H1 (cell line): ENCODE measurements at regions not wholly inside any gene's neighbourhood (a gene's known extent, or its start where the extent isn't known, plus 50 kb on each side); places are given as distances from the start of the nearest gene placed in this dataset.

ENCODE experiments used
- CTCF ChIA-PET: fragments of 300-600 bp; sonication (Branson Sonifier 250); formaldehyde crosslinking; loops from one replicate; lab custom pipeline; 2021; ENCODE audit not compliant: partially characterized antibody; lab: Charles Lee
- POLR2A ChIA-PET: fragments of 300-600 bp; sonication (Branson Sonifier 250); formaldehyde crosslinking; loops from one replicate; lab custom pipeline; 2021; ENCODE audit warnings: inconsistent platforms; ENCODE audit not compliant: partially characterized antibody; lab: Charles Lee
- DNase-seq, 2 experiments: peaks; one replicate each; pipeline versions ENCODE4 v3.0.0 to v3.0.0-alpha.2; 2010 to 2022; ENCODE audit warnings: low spot score in 2 of 2, low read depth in 1 of 2, mixed read lengths in 1 of 2
- FAIRE-seq: peaks from 2 replicates; lab custom pipeline; 2011; peaks lifted over from hg19 to GRCh38; lab: Jason Lieb, UNC
- H2AFZ ChIP-seq: 2 replicates; pipeline ENCODE4 v1.8.1; 2012; ENCODE audit warnings: low read length, inconsistent platforms
- H2AK5ac ChIP-seq: 2 replicates; pipeline ENCODE4 v1.6.1; 2013; ENCODE audit warnings: low read depth, low read length
- H2BK120ac ChIP-seq: replicated peaks from 2 replicates; pipeline ENCODE3; 2013; ENCODE audit warnings: low read depth, low read length, inconsistent platforms
- H2BK12ac ChIP-seq: 2 replicates; pipeline ENCODE4 v1.6.1; 2013; ENCODE audit warnings: low read depth, low read length
- H2BK15ac ChIP-seq: 2 replicates; pipeline ENCODE4 v1.6.1; 2013; ENCODE audit warnings: low read length
- H2BK20ac ChIP-seq: 2 replicates; pipeline ENCODE4 v1.6.1; 2013; ENCODE audit warnings: low read length
- H2BK5ac ChIP-seq: 2 replicates; pipeline ENCODE4 v1.6.1; 2013; ENCODE audit warnings: low read depth, low read length
- H3K14ac ChIP-seq: 2 replicates; pipeline ENCODE4 v1.6.1; 2013; ENCODE audit warnings: inconsistent platforms; ENCODE audit not compliant: insufficient read length
- H3K18ac ChIP-seq: 2 replicates; pipeline ENCODE4 v1.6.1; 2013; ENCODE audit warnings: low read length; ENCODE audit errors: extremely low read depth
- H3K23ac ChIP-seq: 2 replicates; pipeline ENCODE4 v1.6.1; 2013; ENCODE audit warnings: inconsistent platforms; ENCODE audit not compliant: insufficient read length
- H3K23me2 ChIP-seq: 2 replicates; pipeline ENCODE4 v1.6.1; 2013; ENCODE audit warnings: low read depth, low read length
- H3K27ac ChIP-seq: 2 replicates; pipeline ENCODE4 v1.6.1; 2011; ENCODE audit warnings: low read depth, low read length, inconsistent platforms
- H3K27me3 ChIP-seq, 4 experiments: replicated peaks in 1 of 4; 1 replicate in 1 of 4; 2 replicates in 3 of 4; pipeline versions ENCODE4 v1.6.1 to v1.8.1; 2011 to 2013; ENCODE audit warnings: low read length in 3 of 4, mild to moderate bottlenecking in 3 of 4, inconsistent platforms in 2 of 4, mixed read lengths in 2 of 4, moderate library complexity in 1 of 4; ENCODE audit not compliant: control insufficient read depth in 3 of 4, insufficient read depth in 3 of 4; ENCODE audit errors: extremely low read depth in 1 of 4
- H3K36me3 ChIP-seq, 4 experiments: 2 replicates each; pipeline versions ENCODE4 v1.6.1 to v1.8.1; 2011 to 2013; ENCODE audit warnings: mild to moderate bottlenecking in 4 of 4, low read length in 3 of 4, moderate library complexity in 2 of 4, control low read depth in 1 of 4, inconsistent platforms in 1 of 4; ENCODE audit not compliant: insufficient read depth in 4 of 4, control insufficient read depth in 2 of 4
- H3K4ac ChIP-seq: replicated peaks from 2 replicates; pipeline ENCODE3; 2013; ENCODE audit warnings: low read length, low read depth, mixed read lengths, inconsistent platforms; ENCODE audit not compliant: insufficient read length
- H3K4me1 ChIP-seq, 4 experiments: replicated peaks in 1 of 4; 1 replicate in 1 of 4; 2 replicates in 3 of 4; pipeline versions ENCODE4 v1.6.1 to v1.8.1; 2011 to 2013; ENCODE audit warnings: low read length in 3 of 4, inconsistent platforms in 2 of 4, mixed read lengths in 1 of 4; ENCODE audit not compliant: insufficient read depth in 4 of 4, control insufficient read depth in 3 of 4
- H3K4me2 ChIP-seq, 2 experiments: 2 replicates each; pipeline versions ENCODE4 v1.6.1 to v1.8.1; 2011 to 2013; ENCODE audit warnings: low read depth in 2 of 2, low read length in 2 of 2, control low read depth in 1 of 2, inconsistent platforms in 1 of 2, mild to moderate bottlenecking in 1 of 2; ENCODE audit not compliant: insufficient read depth in 1 of 2
- H3K4me3 ChIP-seq, 4 experiments: fragments of 200-600, 300-600 bp in 1 of 4; sonication (generic), shearing (Covaris generic), sonication (Bioruptor Twin) in 1 of 4; 2 replicates each; pipeline versions ENCODE4 v1.5.1 to v1.8.1; 2011 to 2016; ENCODE audit warnings: low read length in 4 of 4, low read depth in 3 of 4, control low read depth in 2 of 4, inconsistent platforms in 2 of 4, mild to moderate bottlenecking in 2 of 4, mixed read lengths in 1 of 4, moderate library complexity in 1 of 4; ENCODE audit not compliant: insufficient read depth in 2 of 4; ENCODE audit errors: extremely low read depth in 1 of 4
- H3K56ac ChIP-seq: replicated peaks from 2 replicates; pipeline ENCODE3; 2013; ENCODE audit warnings: low read depth, mild to moderate bottlenecking, mixed read lengths, low read length, inconsistent platforms; ENCODE audit not compliant: insufficient read length
- H3K79me1 ChIP-seq: 2 replicates; pipeline ENCODE4 v1.6.1; 2013; ENCODE audit warnings: low read depth, low read length, control low read depth
- H3K79me2 ChIP-seq, 2 experiments: 2 replicates each; pipeline versions ENCODE4 v1.6.1 to v1.8.1; 2012 to 2013; ENCODE audit warnings: low read length in 2 of 2, mild to moderate bottlenecking in 2 of 2, inconsistent platforms in 1 of 2; ENCODE audit not compliant: insufficient read depth in 2 of 2, control insufficient read depth in 1 of 2
- H3K9ac ChIP-seq, 4 experiments: replicated peaks in 1 of 4; 1 replicate in 1 of 4; 2 replicates in 3 of 4; pipeline versions ENCODE4 v1.6.1 to v1.8.1; 2011 to 2013; ENCODE audit warnings: low read depth in 3 of 4, low read length in 3 of 4, control low read depth in 2 of 4, mild to moderate bottlenecking in 2 of 4, moderate library complexity in 2 of 4, inconsistent platforms in 1 of 4; ENCODE audit errors: extremely low read depth in 1 of 4
- H3K9me3 ChIP-seq, 2 experiments: 2 replicates each; pipeline versions ENCODE4 v1.6.1 to v1.8.1; 2012 to 2013; ENCODE audit warnings: mild to moderate bottlenecking in 2 of 2, moderate library complexity in 2 of 2, control low read depth in 1 of 2, inconsistent platforms in 1 of 2, low read depth in 1 of 2, low read length in 1 of 2, mixed read lengths in 1 of 2; ENCODE audit not compliant: insufficient read depth in 2 of 2
- H4K20me1 ChIP-seq, 2 experiments: replicated peaks in 1 of 2; 2 replicates each; pipeline versions ENCODE3 to v1.8.1; 2011 to 2013; ENCODE audit warnings: inconsistent platforms in 2 of 2, low read length in 2 of 2, mild to moderate bottlenecking in 1 of 2; ENCODE audit not compliant: insufficient read depth in 2 of 2, control insufficient read depth in 1 of 2
- H4K5ac ChIP-seq: 2 replicates; pipeline ENCODE4 v1.6.1; 2013; ENCODE audit warnings: low read length, low read depth, mixed read lengths, inconsistent platforms; ENCODE audit not compliant: insufficient read length
- H4K8ac ChIP-seq: 2 replicates; pipeline ENCODE4 v1.8.0; 2013; ENCODE audit warnings: mild to moderate bottlenecking, moderate library complexity, low read length, inconsistent platforms; ENCODE audit not compliant: insufficient read depth; ENCODE audit errors: extremely low read depth
- H4K91ac ChIP-seq: replicated peaks from 2 replicates; pipeline ENCODE3; 2013; ENCODE audit warnings: low read length, mixed read lengths, inconsistent platforms; ENCODE audit not compliant: insufficient read length
- ASH2L ChIP-seq: fragments of 200-600, 300-600 bp; sonication (generic); IDR thresholded peaks from one replicate; pipeline ENCODE4 v1.7.1; 2017; ENCODE audit warnings: low read length
- CEBPB ChIP-seq: IDR thresholded peaks from 2 replicates; pipeline ENCODE4 v1.6.1; 2012; ENCODE audit warnings: low read depth, low read length
- CTBP2 ChIP-seq: IDR thresholded peaks from 2 replicates; pipeline ENCODE4 v1.7.0; 2011; ENCODE audit warnings: borderline replicate concordance, mild to moderate bottlenecking, moderate library complexity, mixed read lengths, low read length; ENCODE audit not compliant: insufficient read depth, insufficient read length
- CTCF ChIP-seq, 3 experiments: IDR thresholded peaks; 1 replicate in 2 of 3; 2 replicates in 1 of 3; pipeline versions ENCODE4 v1.5.1 to v1.6.1; 2011; ENCODE audit warnings: low read length in 3 of 3, mild to moderate bottlenecking in 3 of 3, inconsistent platforms in 2 of 3, low read depth in 1 of 3, moderate library complexity in 1 of 3; ENCODE audit not compliant: insufficient read depth in 1 of 3; ENCODE audit errors: control extremely low read depth in 1 of 3
- HDAC2 ChIP-seq, 2 experiments: fragments of 300-600 bp in 1 of 2; sonication (generic) in 1 of 2; IDR thresholded peaks; 2 replicates each; pipeline ENCODE4 v1.6.1; 2011 to 2012; ENCODE audit warnings: low read depth in 2 of 2, low read length in 2 of 2, mild to moderate bottlenecking in 2 of 2, moderate library complexity in 2 of 2, borderline replicate concordance in 1 of 2, inconsistent platforms in 1 of 2
- JUN ChIP-seq: IDR thresholded peaks from 2 replicates; pipeline ENCODE4 v1.6.1; 2011; ENCODE audit warnings: low read depth, mild to moderate bottlenecking, improper control_type of control experiment, low read length
- MAFK ChIP-seq: IDR thresholded peaks from 2 replicates; pipeline ENCODE4 v1.6.1; 2012; ENCODE audit warnings: low read depth, mild to moderate bottlenecking, improper control_type of control experiment, low read length
- MAX ChIP-seq: IDR thresholded peaks from 2 replicates; pipeline ENCODE4 v1.6.1; 2012; ENCODE audit warnings: inconsistent platforms
- NRF1 ChIP-seq: IDR thresholded peaks from 2 replicates; pipeline ENCODE4 v1.6.1; 2011; ENCODE audit warnings: mild to moderate bottlenecking, low read depth, low read length, improper control_type of control experiment
- POLR2A ChIP-seq, 2 experiments: IDR thresholded peaks; 1 replicate in 1 of 2; 2 replicates in 1 of 2; pipeline ENCODE4 v1.6.1; 2011; ENCODE audit warnings: low read depth in 2 of 2, low read length in 2 of 2, mild to moderate bottlenecking in 2 of 2; ENCODE audit errors: control extremely low read depth in 1 of 2
- POLR2AphosphoS5 ChIP-seq: IDR thresholded peaks from 2 replicates; pipeline ENCODE4 v1.6.1; 2011; ENCODE audit warnings: low read depth, low read length
- SUZ12 ChIP-seq: fragments of 200-600 bp; sonication (generic); IDR thresholded peaks from 2 replicates; pipeline ENCODE4 v1.6.1; 2012; ENCODE audit warnings: mild to moderate bottlenecking, inconsistent platforms, low read length, moderate library complexity, mixed read lengths
- TAF1 ChIP-seq: IDR thresholded peaks from 2 replicates; pipeline ENCODE4 v1.6.1; 2011; ENCODE audit warnings: mild to moderate bottlenecking, low read depth, low read length
- WGBS, 2 experiments: shearing (Covaris generic) in 1 of 2; methylation state at CpG; one replicate each; pipeline versions ENCODE4 v1.1.6 to v1.1.7; 2013 to 2015; ENCODE audit warnings: low lambda C conversion rate in 2 of 2, mixed read lengths in 2 of 2, inconsistent platforms in 1 of 2, low coverage in 1 of 2, missing lambda C conversion rate in 1 of 2; ENCODE audit not compliant: insufficient replicate concordance in 2 of 2, insufficient coverage in 1 of 2, insufficient read length in 1 of 2; ENCODE audit errors: extremely low coverage in 1 of 2, missing lambda C conversion rate in 1 of 2; 5-methylcytosine and 5-hydroxymethylcytosine counted together

- Histone ChIP-seq H4K5ac (no peak overlapping the region), H2AFZ (no peak overlapping the region), H4K20me1 (no peaks in the 10 kb centered on the region), H3K23ac (no peak overlapping the region), H3K4me2 (no peak overlapping the region), H2BK120ac (no peak overlapping the region), H3K9ac (no peak overlapping the region), H4K8ac (no peak overlapping the region), H2BK12ac (no peak overlapping the region), H3K36me3 (no peaks in the 10 kb centered on the region), H3K79me1 (no peaks in the 10 kb centered on the region), H4K91ac (no peak overlapping the region), H3K27me3 (no peaks in the 10 kb centered on the region), H3K4ac (no peak overlapping the region), H3K79me2 (no peaks in the 10 kb centered on the region), H2BK5ac (no peak overlapping the region), H3K14ac (no peak overlapping the region), H2BK15ac (no peak overlapping the region), H3K4me1 (peaks cover 0 to 6% (median 4%) of the 10 kb centered on the region in 4 experiments; a peak in 4 of 7 replicates), H3K9me3 (no peaks in the 10 kb centered on the region), H3K18ac (no peak overlapping the region), H3K27ac (no peak overlapping the region), H3K56ac (no peak overlapping the region), H2AK5ac (no peak overlapping the region), H2BK20ac (no peak overlapping the region), H3K4me3 (no peak overlapping the region), H3K23me2 (no peaks in the 10 kb centered on the region)
- DNase-seq, result no peak
- 94% methylated on average over 6 of the region's 6 CpGs; no CpG with 5 or more reads in 1 of the 2 experiments for WGBS, 2 experiments
- ChIA-PET POLR2A (no interaction called here), CTCF (interaction anchor here (0.6 to 1.4 kb wide), 2 partner anchors 100 to 138 kb away, joined by 3 to 8 read pairs; no protein-coding TSS in a partner anchor)
- FAIRE-seq, result no peak
- TF ChIP-seq MAFK (no peak), MAX (no peak), POLR2A (IDR thresholded peaks at IDR 0.05; ENCODE audit: control extremely low read depth in 1 of 2, low read depth in 2 of 2, low read length in 2 of 2) (no peak), POLR2AphosphoS5 (no peak), JUN (no peak), CTBP2 (no peak), CTCF (IDR thresholded peaks at IDR 0.05; ENCODE audit: control extremely low read depth in 1 of 3, insufficient read depth in 1 of 3, low read depth in 1 of 3, low read length in 3 of 3) (no peak), SUZ12 (no peak), HDAC2 (IDR thresholded peaks at IDR 0.05; ENCODE audit: borderline replicate concordance in 1 of 2, low read depth in 2 of 2, low read length in 2 of 2) (no peak), TAF1 (no peak), NRF1 (no peak), ASH2L (no peak), CEBPB (no peak)
These were observed 120.3 kb upstream of the MON1B start for GRCh38 chr16:77070683-77071082.
